GM21576 (cell line): ENCODE measurements at regions not wholly inside any gene's neighbourhood (a gene's known extent, or its start where the extent isn't known, plus 50 kb on each side); places are given as distances from the start of the nearest gene placed in this dataset.
"Not testable (repeated sequence)": the region's sequence is repeated elsewhere in the genome, so short reads cannot be mapped to it uniquely, and the experiment has no call there.

Source experiments
- ATAC-seq: cut with Tn5 transposase; IDR thresholded peaks from one replicate; pipeline ENCODE4 v1.9.1; 2021; ENCODE audit warnings: mild to moderate bottlenecking, moderate library complexity; ENCODE audit not compliant: unreplicated experiment

DNA sequence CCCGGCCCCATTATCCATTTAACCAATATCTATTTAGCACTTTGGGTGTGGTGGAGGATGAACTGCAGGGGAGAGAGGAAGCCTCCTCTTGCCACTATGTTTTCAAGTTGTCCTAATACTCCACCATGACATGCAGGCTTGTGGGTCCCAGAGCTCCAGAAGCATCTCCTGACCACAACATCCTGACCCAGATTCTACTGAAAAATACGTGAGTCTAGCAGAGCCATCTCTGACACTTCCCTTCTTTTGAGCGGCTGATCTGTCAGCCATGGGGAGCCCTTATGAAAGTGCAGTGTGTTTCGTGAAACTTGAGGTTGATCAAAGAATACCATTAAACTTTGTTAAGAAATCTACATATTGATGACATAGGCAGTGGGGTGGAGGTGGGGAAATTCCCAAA lies 126.6 kb downstream of the UNC93B1 start:
- not testable (repeated sequence) for ATAC-seq

DNA sequence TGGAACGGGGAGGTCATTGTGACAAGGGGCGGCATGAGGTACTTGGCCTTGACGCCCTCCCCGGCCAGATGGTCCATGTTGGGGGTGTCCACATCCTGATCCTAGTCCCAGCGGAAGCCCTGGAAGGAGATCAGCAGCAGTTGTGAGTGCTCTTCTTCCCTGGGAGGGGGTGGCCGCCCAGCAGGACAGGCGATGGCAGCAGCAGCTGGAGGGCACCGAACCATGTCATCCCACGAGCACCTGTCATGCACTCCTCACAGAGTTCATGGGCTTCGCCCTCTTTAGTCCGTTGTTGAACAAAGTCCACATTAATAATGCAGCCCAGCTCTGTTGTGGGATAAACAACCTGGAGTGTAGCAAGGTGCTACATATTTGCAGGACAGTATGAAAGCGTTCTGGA lies 130.7 kb downstream of the UNC93B1 start:
- ATAC-seq = not testable (repeated sequence)

DNA sequence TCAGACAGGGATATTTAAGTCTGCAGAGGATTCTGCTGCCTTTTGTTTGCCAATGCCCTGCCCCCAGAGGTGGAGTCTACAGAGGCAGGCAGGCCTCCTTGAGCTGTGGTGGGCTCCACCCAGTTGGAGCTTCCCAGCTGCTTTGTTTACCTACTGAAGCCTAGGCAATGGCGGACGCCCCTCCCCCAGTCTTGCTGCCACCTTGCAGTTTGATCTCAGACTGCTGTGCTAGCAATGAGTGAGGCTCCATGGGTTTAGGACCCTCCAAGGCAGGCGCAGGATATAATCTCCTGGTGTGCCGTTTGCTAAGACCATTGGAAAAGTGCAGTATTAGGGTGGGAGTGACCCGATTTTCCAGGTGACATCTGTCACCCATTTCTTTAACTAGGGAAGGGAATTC lies 132.7 kb downstream of the UNC93B1 start:
- ATAC-seq = not testable (repeated sequence)

DNA sequence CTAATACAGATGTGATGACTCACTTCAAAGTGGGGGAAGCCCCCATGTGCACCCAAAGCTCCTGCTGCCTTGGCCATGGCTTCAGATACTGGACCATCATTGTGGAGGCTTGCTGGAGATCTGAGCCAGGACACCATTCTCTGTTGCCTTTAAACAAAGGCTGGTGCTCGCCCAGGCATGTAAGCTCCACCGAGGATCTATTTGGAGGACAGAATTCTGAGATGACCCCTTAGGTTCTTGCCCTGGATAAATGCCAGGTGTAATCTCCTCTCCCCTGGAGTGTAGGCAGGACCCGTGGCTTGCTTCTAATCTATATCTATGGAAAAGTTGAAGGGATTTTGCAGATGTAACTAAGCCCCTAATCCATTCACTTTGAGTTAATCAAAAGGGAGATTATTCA lies 141.0 kb downstream of the UNC93B1 start:
- ATAC-seq = not testable (repeated sequence)

DNA sequence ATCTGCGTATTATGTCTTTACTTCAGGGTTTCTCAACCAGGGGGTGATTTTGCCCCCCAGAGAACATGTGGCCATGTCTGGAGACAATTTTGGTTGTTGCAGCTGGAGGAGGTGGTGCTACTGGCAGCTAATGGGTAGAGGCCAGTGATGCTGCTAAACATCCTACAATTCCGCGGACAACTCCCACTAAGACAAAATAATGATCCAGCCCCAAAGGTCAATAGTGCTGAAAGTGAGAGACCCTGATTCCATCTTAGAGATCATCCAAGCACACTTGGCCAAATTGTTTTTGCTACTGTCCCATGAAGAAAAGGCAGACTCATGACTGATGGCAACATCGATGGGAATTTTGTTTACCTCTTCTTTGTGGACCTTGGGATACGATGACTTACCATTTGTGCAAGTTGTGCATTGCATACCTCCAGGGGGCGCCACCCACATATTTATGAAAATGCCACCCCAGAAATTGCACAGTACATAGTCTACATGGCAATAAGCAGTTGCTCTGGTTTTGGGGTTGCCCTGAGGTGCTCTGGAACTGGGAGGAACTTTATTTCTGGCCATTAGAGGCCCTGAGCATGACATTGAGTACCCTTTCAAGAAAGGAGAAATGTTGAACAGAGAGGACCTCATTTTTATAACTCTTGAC lies 144.3 kb downstream of the UNC93B1 start:
- ATAC-seq = not testable (repeated sequence)

DNA sequence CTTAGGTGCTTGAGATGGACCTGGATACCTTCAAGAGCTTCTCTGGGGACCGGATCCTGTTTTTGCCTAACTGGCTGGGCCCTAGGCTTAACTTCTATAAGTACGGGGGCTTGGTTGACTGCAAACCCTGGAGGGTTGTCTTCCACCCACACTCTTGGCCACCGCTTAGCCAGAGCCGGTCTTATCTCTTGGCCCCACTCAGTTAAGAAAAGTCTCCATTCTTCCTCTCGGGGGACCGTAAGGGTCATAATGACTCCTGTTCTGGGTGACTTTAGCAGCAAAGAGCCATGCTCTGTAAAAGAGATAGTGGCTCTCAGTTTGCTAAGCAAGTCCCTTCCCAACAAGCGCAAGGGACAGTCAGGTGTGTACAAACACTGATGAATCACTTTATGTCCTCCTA lies 153.2 kb downstream of the UNC93B1 start:
- ATAC-seq = not testable (repeated sequence)

DNA sequence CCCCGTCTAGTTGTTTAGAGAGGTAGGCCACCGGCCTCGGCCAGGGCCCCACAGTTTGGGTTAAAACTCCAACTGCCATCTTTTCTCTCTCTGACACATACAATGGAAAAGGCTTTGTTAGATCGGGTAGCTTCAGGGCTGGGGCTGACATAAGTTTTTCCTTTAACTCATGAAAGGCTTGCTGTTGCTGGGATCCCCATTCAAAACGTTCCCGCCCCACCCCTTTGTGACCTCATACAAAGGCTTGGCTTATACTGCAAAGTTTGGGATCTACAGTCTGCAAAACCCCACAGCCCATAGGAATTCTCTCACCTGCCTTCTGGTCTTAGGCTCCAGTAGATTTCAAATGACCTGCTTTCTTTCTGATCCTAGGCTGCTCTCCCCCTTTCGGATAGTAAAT lies 154.1 kb downstream of the UNC93B1 start:
- ATAC-seq = not testable (repeated sequence)

DNA sequence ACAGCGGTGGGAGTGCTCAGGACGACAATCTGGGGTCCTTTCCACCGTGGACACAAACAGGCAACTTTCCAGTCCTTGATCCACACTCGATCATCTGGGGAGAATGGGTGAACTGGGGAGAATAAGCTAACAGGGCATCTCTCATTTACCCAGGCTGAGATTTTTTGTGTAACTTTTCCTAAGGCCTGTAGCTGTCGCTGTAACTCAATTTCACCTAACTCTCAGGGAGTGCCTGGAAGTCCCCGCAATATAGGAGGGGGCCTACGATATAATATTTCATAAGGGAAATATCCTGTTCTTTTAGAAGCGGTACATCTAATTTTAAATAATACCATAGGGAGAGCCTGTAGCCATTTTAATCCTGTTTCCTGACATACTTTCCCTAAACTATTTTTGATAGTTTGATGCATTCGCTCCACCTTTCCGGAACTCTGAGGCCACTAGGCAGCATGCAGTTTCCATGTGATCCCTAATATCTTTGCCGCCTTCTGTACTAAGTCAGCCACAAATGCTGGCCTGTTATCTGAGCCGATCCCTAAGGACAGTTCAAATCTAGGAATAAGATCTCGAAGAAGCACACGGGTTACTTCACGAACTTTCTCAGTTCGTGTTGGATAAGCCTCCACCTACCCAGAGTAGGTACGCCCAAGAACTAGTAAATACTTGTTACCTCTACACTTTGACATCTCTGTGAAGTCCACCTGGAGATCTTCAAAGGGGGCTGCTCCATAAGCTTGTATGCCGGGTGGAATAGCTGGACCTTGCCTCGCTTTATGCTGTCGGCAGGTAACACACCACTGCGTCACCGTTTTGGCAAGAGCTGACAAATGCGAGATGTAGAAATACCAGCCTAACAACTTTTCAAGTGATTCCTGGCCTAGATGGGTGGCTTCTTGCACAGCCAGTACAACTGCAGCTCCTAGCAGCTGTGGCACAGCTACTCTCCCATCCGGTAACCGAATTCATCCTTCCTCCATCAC lies 155.7 kb downstream of the UNC93B1 start:
- not testable (repeated sequence) for ATAC-seq

DNA sequence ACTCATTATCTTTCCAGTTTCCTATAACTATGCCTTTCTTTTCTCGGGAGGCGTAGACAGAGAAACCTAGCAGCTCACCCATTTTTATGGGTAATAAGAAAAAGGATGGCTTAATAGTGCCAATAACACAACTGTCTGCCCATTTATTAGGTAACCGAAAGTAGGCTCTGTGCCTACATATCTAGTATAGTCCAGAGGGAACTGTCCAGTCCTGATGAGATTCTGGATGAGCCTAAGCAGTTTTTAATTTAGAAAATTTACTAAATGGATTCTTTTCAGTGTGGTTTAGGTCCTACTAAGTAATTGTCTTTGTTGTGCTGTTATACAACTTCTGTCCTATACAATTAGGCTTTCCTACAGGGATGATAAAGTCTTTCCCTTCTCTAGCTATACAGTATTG lies 157.6 kb downstream of the UNC93B1 start:
- not testable (repeated sequence) for ATAC-seq

DNA sequence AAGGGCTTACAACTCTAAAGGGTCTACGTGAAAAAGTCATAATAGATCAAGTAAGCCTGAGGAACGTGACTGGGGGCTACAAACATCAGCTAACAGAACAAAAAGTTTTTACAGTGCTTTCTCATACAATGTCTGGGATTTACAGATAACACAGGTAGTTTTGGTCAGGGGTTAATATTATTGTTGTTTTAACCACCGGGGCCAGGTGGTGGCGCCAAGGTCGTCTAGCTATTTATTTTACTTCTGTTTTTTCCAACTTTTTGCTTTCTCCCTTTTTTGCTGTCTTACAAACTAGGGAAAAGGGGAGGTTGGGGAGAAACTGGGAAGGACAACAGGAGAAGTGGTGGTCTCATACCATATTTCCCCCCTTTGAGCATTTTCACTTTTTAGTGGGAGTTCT lies 158.6 kb downstream of the UNC93B1 start:
- ATAC-seq = not testable (repeated sequence)

DNA sequence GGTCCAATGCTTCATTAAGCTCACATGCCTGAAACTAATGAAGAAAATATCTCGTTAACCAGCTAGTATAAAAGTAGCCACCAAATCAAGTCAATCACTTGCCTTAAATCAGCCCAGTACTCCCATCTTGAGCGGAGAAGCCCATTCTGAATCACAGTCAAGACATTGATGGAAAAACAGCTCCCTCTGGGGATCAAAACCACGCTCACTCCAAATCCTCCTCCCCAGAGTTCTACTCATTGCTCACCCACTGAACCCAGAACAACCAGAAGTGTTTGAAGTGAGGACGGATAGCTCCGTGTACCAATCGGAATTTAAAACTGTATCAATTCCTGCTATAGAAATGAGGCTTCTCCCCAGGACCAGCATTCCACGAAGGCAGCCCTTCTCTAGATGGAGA lies 163.3 kb downstream of the UNC93B1 start:
- ATAC-seq = not testable (repeated sequence)

DNA sequence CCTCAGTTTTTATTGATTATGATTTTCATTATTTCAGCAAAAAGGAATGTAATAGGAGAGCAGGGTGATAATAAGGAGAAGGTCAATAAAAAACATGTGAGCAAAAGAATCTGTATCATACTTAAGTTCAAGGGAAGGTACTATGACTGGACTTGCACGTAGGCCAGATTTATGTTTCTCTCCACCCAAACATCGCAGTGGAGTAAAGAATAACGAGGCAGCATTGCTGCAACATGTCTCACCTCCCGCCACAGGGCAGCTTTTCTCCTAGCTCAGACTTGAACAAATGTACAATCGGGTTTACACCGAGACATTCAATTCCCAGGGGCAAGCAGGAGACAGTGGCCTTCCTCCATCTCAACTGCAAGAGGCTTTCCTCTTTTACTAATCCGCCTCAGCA lies 155.7 kb upstream of the ALDH3B2 start:
- ATAC-seq = not testable (repeated sequence)

DNA sequence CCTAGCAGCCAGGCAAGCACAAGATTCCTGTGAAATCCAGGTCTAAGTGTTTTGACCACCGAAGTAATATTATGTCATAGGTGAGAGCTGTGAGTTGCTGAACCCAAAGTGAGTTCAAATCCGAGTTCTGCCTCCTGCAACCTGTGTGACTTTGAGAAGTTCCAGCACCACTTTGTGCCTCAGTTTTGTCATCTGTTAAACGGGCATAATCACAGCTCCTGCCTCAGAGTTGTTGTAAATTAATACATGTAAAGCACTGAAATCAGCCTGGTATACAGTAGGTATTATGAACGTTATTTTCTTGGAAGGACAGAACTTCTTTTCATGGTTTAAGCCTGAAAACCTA lies 152.5 kb upstream of the ALDH3B2 start:
- not testable (repeated sequence) for ATAC-seq

DNA sequence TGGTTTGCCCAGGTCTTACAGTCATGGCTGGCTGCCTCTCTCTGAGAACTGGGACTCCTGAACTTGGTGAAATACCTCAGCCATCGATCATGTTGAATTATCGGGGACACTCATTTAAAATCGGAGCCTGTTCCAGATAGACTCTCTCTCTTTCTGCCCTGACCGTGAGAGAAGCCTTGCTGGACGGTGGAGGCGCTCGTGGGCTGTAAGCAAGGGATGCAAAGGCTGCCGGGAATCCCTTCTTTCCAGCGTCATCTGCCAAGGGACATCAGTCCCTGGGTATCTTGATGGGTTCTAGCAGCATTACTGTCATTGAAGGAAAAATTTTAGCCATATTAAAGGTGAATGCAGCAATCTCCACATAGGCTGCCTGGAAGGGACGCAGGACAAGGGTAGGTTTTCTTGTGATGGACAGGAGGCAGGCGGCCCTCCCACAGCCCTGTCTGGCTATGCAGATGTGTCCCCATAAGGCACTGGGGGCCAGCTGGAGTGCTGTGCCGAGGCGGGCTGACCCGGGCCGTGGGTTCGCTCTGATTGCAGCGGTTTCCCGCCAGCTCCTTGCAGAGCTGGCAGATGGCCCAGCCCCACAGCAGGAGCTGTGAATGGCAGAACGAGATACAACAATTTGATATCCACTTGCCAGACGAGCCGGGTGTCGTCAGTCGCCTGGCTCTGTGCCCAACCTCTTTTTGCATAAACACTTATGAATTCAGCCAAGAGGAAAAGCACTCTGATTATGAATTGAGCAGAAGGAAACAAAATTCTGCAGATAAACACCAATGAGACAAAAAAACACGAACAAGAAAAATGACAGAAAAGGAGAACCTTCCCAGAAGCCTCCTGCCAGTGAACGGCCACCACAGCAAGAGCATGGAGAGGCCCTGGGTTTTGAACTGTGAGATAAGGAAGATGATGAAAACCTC lies 151.9 kb upstream of the ALDH3B2 start:
- not testable (repeated sequence) for ATAC-seq

DNA sequence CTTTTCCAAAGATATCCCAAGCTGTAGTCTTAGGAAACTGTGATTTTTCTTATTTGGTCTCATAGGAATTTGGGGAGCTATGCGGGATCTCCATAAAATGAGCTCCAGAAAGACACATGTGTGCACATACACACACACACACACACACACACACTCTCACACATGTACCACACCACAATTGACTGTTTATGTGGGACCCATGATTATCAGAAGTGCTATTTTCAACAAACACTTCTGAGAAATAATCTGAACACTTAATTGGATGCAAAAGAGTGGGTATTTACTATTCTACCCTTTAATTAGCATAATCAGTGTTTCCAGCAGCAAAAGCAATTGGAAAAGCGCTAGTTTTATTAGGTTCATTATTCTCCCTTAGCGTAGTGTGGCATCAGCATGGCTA lies 150.4 kb upstream of the ALDH3B2 start:
- not testable (repeated sequence) for ATAC-seq

DNA sequence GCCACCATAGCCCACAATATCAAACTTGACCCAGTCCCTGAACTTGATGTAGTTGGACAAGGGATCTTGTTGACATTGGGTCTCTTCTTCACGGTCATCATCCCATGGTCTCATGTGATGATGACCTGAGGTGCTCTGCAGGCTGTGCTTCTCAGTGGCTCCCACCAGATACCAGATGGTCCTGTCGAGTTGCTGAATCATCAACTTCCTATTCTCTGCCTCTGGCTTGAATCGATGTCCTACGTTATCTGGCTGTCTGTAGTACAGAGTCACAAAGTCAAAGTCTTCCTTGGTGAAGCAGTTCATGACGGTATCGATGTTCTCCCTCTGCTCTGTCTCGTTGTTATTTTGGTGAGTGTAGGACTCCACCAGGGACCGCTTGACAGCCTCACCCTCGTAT lies 145.7 kb upstream of the ALDH3B2 start:
- no peak for ATAC-seq

DNA sequence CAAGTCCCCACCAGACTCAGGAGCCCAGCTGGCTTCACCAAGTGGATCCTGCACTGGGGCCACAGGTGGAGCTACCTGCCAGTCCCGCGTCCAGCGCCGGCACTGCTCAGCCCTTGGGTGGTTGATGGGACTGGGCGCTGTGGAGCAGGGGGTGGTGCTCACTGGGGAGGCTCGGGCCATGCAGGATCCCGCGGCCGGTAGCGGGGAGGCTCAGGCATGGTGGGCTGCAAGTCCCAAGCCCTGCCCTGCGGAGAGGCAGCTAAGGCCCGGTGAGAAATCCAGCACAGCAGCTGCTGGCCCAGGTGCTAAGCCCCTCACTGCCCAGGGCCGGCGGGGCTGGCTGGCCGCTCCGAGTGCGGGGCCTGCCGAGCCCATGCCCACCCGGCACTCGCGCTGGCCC lies 143.1 kb upstream of the ALDH3B2 start:
- not testable (repeated sequence) for ATAC-seq

DNA sequence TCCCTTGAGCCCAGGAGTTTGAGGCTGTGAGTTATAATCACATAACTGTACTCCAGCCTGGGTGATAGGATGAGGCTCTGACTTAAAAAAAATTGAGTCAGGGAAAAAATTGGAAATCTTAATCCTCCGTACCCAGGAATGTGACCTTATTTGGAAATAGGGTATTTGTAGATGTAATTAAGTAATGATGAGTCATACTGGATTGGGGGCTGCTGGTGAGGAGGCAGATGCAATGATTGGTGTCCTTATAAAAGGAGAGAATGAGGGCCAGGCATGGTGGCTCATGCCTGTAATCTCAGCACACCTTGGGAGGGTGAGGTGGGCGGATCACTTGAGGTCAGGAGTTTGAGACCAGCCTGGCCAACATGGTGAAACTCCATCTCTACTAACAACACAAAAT lies 134.9 kb upstream of the ALDH3B2 start:
- not testable (repeated sequence) for ATAC-seq

DNA sequence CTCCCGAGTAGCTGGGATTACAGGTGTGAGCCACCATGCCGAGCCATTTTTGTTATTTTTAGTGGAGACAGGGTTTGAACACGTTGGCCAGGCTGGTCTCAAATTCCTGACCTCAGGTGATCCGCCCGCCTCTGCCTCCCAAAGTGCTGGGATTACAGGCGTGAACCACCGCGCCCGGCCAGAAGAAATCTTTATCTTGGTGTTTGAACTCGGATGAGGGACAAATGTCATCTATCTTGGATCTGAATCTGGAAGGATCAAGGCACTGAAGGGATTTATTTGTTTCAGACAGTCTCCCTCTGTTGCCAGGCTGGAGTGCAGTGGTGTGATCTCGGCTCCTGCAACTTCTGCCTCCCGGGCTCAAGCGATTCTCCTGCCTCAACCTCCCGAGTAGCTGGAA lies 133.5 kb upstream of the ALDH3B2 start:
- not testable (repeated sequence) for ATAC-seq

DNA sequence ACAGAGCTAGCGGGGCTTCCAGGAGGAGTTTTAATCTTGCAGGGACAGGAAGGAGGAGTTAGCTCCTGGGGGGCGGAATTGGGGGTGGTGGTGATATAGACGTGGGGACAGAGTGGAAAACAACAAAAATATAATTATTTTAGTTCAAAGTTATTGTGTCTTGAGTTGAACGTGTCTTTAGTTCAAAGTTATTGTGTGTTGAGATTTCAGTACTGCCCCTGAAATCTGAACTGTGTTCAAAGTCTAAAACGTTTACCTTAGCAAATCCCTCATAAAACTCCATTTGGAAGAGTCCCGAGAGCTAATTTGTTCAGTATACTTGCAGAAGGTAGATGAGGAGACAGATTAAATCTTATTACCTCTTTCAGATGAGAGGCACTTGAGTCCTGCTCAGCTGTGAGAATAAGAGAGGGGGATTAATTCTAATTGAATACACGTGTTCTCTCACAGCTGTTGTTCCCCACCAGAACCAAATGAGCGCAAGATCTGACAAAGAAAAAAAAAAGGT lies 132.4 kb upstream of the ALDH3B2 start:
- not testable (repeated sequence) for ATAC-seq

DNA sequence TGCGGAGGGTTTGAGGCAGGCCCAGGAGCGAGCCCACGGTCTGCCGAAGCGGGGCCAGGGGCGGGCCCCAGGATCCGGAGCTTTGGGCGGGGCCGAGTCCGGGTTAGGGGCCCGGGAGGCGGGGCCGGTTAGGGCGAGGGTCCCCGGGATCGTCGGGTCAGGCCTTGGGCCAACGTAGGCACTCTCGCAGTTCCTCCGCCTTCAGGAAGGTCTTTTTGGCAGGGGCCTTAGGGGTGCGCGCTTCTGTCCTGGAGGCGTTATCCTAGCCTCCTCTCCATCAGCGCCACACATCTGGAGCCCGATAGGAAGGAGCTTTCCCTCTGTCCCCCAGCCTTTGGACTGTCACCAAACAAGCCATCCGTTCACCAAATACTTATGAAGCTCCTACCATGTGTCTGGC lies 131.8 kb upstream of the ALDH3B2 start:
- not testable (repeated sequence) for ATAC-seq
